ENCODE measurements at regions not wholly inside any gene's neighbourhood (a gene's known extent, or its start where the extent isn't known, plus 50 kb on each side); places are given as distances from the start of the nearest gene placed in this dataset.

- H3K79me2 ChIP-seq (ENCODE audit: insufficient read depth, low read length) = no peaks in the 10 kb centered on the region
- H3K27ac ChIP-seq (ENCODE audit: low read depth, low read length) = no peak overlapping the region
- H3K4me2 ChIP-seq (ENCODE audit: low read depth, low read length, poor library complexity, severe bottlenecking) = no peak overlapping the region
- H4K20me1 ChIP-seq (ENCODE audit: low read depth, low read length) = no peaks in the 10 kb centered on the region
- H3K27me3 ChIP-seq (ENCODE audit: low read length) = no peaks in the 10 kb centered on the region
- H3K4me3 ChIP-seq (ENCODE audit: insufficient read depth, low read length, poor library complexity, severe bottlenecking) = no peak overlapping the region
- no peaks in the 10 kb centered on the region for H3F3A ChIP-seq (ENCODE audit: insufficient read depth)
- TF ChIP-seq, protein P1, sequence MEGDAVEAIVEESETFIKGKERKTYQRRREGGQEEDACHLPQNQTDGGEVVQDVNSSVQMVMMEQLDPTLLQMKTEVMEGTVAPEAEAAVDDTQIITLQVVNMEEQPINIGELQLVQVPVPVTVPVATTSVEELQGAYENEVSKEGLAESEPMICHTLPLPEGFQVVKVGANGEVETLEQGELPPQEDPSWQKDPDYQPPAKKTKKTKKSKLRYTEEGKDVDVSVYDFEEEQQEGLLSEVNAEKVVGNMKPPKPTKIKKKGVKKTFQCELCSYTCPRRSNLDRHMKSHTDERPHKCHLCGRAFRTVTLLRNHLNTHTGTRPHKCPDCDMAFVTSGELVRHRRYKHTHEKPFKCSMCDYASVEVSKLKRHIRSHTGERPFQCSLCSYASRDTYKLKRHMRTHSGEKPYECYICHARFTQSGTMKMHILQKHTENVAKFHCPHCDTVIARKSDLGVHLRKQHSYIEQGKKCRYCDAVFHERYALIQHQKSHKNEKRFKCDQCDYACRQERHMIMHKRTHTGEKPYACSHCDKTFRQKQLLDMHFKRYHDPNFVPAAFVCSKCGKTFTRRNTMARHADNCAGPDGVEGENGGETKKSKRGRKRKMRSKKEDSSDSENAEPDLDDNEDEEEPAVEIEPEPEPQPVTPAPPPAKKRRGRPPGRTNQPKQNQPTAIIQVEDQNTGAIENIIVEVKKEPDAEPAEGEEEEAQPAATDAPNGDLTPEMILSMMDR (IDR thresholded peaks at IDR 0.05; ENCODE audit: insufficient read depth, low read length, poor library complexity, severe bottlenecking) = no peak
- no peak for TF ChIP-seq EZH2phosphoT487 (conservative IDR thresholded peaks at IDR 0.05; ENCODE audit: low read length)
- H2AFZ ChIP-seq (ENCODE audit: low read depth, low read length, severe bottlenecking) = no peak overlapping the region
- no peaks in the 10 kb centered on the region for H3K36me3 ChIP-seq (ENCODE audit: low read length)
- H3K9me2 ChIP-seq (replicated peaks; ENCODE audit: insufficient read depth, low read length) = no peaks in the 10 kb centered on the region
- H3K9ac ChIP-seq (ENCODE audit: low read length) = no peak overlapping the region
- no peaks in the 10 kb centered on the region for H3K9me3 ChIP-seq (ENCODE audit: insufficient read depth, low read length)
Measured at GRCh38 chr4:101708293-101709039, 82.1 kb upstream of the BANK1 start.

- Histone ChIP-seq H3K4me2 (ENCODE audit: low read depth, low read length, poor library complexity, severe bottlenecking) (no peak overlapping the region), H3K79me2 (ENCODE audit: insufficient read depth, low read length) (no peaks in the 10 kb centered on the region), H3K36me3 (ENCODE audit: low read length) (no peaks in the 10 kb centered on the region), H3F3A (ENCODE audit: insufficient read depth) (no peaks in the 10 kb centered on the region), H3K9ac (ENCODE audit: low read length) (no peak overlapping the region), H3K9me3 (ENCODE audit: insufficient read depth, low read length) (no peaks in the 10 kb centered on the region), H4K20me1 (ENCODE audit: low read depth, low read length) (no peaks in the 10 kb centered on the region), H2AFZ (ENCODE audit: low read depth, low read length, severe bottlenecking) (no peak overlapping the region), H3K9me2 (replicated peaks; ENCODE audit: insufficient read depth, low read length) (no peaks in the 10 kb centered on the region), H3K27me3 (ENCODE audit: low read length) (no peaks in the 10 kb centered on the region), H3K4me3 (ENCODE audit: insufficient read depth, low read length, poor library complexity, severe bottlenecking) (no peak overlapping the region), H3K27ac (ENCODE audit: low read depth, low read length) (no peak overlapping the region)
- TF ChIP-seq, protein P1 (IDR thresholded peaks at IDR 0.05; ENCODE audit: insufficient read depth, low read length, poor library complexity, severe bottlenecking) = no peak
- TF ChIP-seq EZH2phosphoT487 (conservative IDR thresholded peaks at IDR 0.05; ENCODE audit: low read length) = no peak
Measured at GRCh38 chr4:101707596-101707995, 82.9 kb upstream of the BANK1 start.

DNA sequence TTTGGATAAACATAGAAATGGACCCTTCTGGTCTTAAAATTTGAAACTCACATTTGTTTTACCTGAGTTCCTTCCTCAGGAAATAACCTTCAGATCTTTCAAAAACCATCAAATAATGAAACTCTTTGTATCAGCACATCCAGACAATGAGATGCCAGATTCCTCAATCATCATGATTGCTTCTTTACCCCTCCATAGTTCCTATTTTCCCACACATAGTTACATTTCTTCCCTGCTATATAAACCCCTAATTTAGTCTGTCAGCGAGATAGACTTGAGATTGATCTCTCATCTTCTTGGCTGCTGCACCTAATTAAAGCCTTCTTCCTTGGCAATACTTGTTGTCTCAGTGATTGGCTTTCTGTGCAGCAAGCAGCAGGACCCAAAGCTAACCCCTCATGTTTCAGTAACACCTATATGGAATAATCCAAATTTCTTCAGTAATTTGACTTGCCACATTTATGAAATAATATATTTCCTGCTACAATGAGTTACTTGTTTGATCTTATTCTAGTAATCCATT lies 83.9 kb upstream of the BANK1 start:
- H3K4me2 ChIP-seq (ENCODE audit: low read depth, low read length, poor library complexity, severe bottlenecking) = no peak overlapping the region
- H3K27ac ChIP-seq (ENCODE audit: low read depth, low read length) = no peak overlapping the region
- H4K20me1 ChIP-seq (ENCODE audit: low read depth, low read length) = no peaks in the 10 kb centered on the region
- no peaks in the 10 kb centered on the region for H3K27me3 ChIP-seq (ENCODE audit: low read length)
- H3K79me2 ChIP-seq (ENCODE audit: insufficient read depth, low read length) = no peaks in the 10 kb centered on the region
- H3K4me3 ChIP-seq (ENCODE audit: insufficient read depth, low read length, poor library complexity, severe bottlenecking) = no peak overlapping the region
- no peaks in the 10 kb centered on the region for H3F3A ChIP-seq (ENCODE audit: insufficient read depth)
- H3K9me3 ChIP-seq (ENCODE audit: insufficient read depth, low read length) = no peaks in the 10 kb centered on the region
- no peaks in the 10 kb centered on the region for H3K36me3 ChIP-seq (ENCODE audit: low read length)
- no peak for TF ChIP-seq EZH2phosphoT487 (conservative IDR thresholded peaks at IDR 0.05; ENCODE audit: low read length)
- TF ChIP-seq, protein P1 (IDR thresholded peaks at IDR 0.05; ENCODE audit: insufficient read depth, low read length, poor library complexity, severe bottlenecking) = no peak
- no peak overlapping the region for H2AFZ ChIP-seq (ENCODE audit: low read depth, low read length, severe bottlenecking)
- H3K9me2 ChIP-seq (replicated peaks; ENCODE audit: insufficient read depth, low read length) = no peaks in the 10 kb centered on the region
- H3K9ac ChIP-seq (ENCODE audit: low read length) = no peak overlapping the region
